ENCODE measurements at regions not wholly inside any gene's neighbourhood (a gene's known extent, or its start where the extent isn't known, plus 50 kb on each side); places are given as distances from the start of the nearest gene placed in this dataset.
"Not testable (repeated sequence)": the region's sequence is repeated elsewhere in the genome, so short reads cannot be mapped to it uniquely, and the experiment has no call there.

GRCh38 chr3:96483191-96483590 is 331.2 kb upstream of the EPHA6 start:
- H3K4me3 Mint-ChIP-seq; H3K27ac Mint-ChIP-seq; H3K36me3 Mint-ChIP-seq (ENCODE audit: low read depth); ATAC-seq (replicated peaks); H3K4me1 Mint-ChIP-seq; H3K27me3 Mint-ChIP-seq; H3K9me3 Mint-ChIP-seq: not testable (repeated sequence)

GRCh38 chr3:96483781-96484180 is 330.6 kb upstream of the EPHA6 start:
- Mint-ChIP-seq H3K4me1 (no peaks in the 10 kb centered on the region), H3K9me3 (peaks cover 10% of the 10 kb centered on the region), H3K36me3 (ENCODE audit: low read depth) (no peaks in the 10 kb centered on the region), H3K27ac (no peak overlapping the region), H3K27me3 (no peaks in the 10 kb centered on the region), H3K4me3 (no peak overlapping the region)
- no peak for ATAC-seq (replicated peaks)

GRCh38 chr3:96488708-96489107 is 325.7 kb upstream of the EPHA6 start:
- Mint-ChIP-seq H3K4me3 (no peak overlapping the region), H3K27ac (no peak overlapping the region), H3K36me3 (ENCODE audit: low read depth) (no peaks in the 10 kb centered on the region), H3K4me1 (no peaks in the 10 kb centered on the region), H3K27me3 (no peaks in the 10 kb centered on the region), H3K9me3 (peaks cover 19% of the 10 kb centered on the region)
- ATAC-seq (replicated peaks) = no peak

DNA sequence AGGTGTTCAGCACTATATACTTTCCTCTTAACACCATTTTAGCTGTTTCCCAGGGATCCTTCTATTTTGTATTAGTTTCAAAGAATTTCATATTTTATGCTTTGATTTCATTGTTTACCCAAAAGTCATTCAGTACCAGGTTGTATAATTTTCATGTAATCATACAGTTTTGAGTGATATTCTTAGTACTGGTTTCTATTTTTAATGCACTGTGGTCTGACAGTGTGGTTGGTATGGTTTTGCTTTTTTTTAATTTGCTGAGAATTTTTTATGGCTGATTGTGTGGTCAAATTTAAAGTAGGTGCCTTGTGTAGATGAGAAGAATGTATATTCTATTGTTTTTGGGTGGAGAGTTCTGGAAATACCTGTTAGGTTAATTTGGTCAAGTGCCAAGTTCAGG is 323.4 kb upstream of the EPHA6 start:
- Mint-ChIP-seq H3K4me3 (no peak overlapping the region), H3K27ac (no peak overlapping the region), H3K27me3 (no peaks in the 10 kb centered on the region), H3K9me3 (peaks cover 20% of the 10 kb centered on the region), H3K4me1 (no peaks in the 10 kb centered on the region), H3K36me3 (ENCODE audit: low read depth) (no peaks in the 10 kb centered on the region)
- ATAC-seq (replicated peaks) = no peak

- H3K4me3 Mint-ChIP-seq = no peak overlapping the region
- peaks cover 27% of the 10 kb centered on the region for H3K9me3 Mint-ChIP-seq
- ATAC-seq (replicated peaks) = no peak
- H3K27me3 Mint-ChIP-seq = no peaks in the 10 kb centered on the region
- H3K4me1 Mint-ChIP-seq = no peaks in the 10 kb centered on the region
- no peaks in the 10 kb centered on the region for H3K36me3 Mint-ChIP-seq (ENCODE audit: low read depth)
- H3K27ac Mint-ChIP-seq = no peak overlapping the region
Observed at GRCh38 chr3:96491868-96492267, 322.5 kb upstream of the EPHA6 start.

- ATAC-seq (replicated peaks) = no peak
Observed at GRCh38 chr3:96510334-96510733, 304.1 kb upstream of the EPHA6 start.

GRCh38 chr3:96537165-96537564 is 277.2 kb upstream of the EPHA6 start:
- no peak for ATAC-seq (replicated peaks)
- Mint-ChIP-seq H3K27ac (no peak overlapping the region), H3K36me3 (ENCODE audit: low read depth) (no peaks in the 10 kb centered on the region), H3K9me3 (peaks cover 10% of the 10 kb centered on the region), H3K4me3 (no peak overlapping the region), H3K4me1 (no peaks in the 10 kb centered on the region), H3K27me3 (no peaks in the 10 kb centered on the region)

More at GRCh38 chr3:96510334-96510733, 304.1 kb upstream of the EPHA6 start:
- no peaks in the 10 kb centered on the region for H3K27me3 Mint-ChIP-seq
- no peak overlapping the region for H3K4me3 Mint-ChIP-seq
- peaks cover 5% of the 10 kb centered on the region for H3K9me3 Mint-ChIP-seq
- no peaks in the 10 kb centered on the region for H3K36me3 Mint-ChIP-seq (ENCODE audit: low read depth)
- no peak overlapping the region for H3K27ac Mint-ChIP-seq
- H3K4me1 Mint-ChIP-seq = no peaks in the 10 kb centered on the region

GRCh38 chr3:96538186-96538585 is 276.2 kb upstream of the EPHA6 start:
- Mint-ChIP-seq H3K36me3 (ENCODE audit: low read depth) (no peaks in the 10 kb centered on the region), H3K27me3 (no peaks in the 10 kb centered on the region), H3K4me1 (no peaks in the 10 kb centered on the region), H3K27ac (no peak overlapping the region), H3K9me3 (peaks cover 10% of the 10 kb centered on the region), H3K4me3 (no peak overlapping the region)
- ATAC-seq (replicated peaks) = no peak

DNA sequence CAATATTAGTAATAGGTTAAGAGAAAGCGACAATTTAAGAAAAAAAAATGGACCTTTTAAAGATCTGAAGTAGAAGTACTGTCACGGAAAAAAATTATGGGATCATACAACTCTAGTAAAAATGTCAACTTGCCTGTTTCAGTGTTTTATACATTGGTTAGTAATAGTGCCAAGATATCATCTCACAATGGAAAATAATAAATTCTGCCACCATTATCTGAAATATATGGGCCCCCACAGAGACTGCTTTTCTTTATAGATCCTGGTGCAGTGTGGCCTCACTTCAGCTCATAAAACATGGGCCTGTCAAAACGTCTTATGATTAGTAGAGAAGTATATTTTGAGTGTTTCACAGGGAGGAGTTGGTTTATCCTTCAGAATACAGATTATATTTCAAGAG is 266.3 kb upstream of the EPHA6 start:
- no peaks in the 10 kb centered on the region for H3K27me3 Mint-ChIP-seq
- ATAC-seq (replicated peaks) = no peak
- H3K9me3 Mint-ChIP-seq = peaks cover 16% of the 10 kb centered on the region
- no peak overlapping the region for H3K4me3 Mint-ChIP-seq
- no peaks in the 10 kb centered on the region for H3K36me3 Mint-ChIP-seq (ENCODE audit: low read depth)
- H3K4me1 Mint-ChIP-seq = no peaks in the 10 kb centered on the region
- no peak overlapping the region for H3K27ac Mint-ChIP-seq

DNA sequence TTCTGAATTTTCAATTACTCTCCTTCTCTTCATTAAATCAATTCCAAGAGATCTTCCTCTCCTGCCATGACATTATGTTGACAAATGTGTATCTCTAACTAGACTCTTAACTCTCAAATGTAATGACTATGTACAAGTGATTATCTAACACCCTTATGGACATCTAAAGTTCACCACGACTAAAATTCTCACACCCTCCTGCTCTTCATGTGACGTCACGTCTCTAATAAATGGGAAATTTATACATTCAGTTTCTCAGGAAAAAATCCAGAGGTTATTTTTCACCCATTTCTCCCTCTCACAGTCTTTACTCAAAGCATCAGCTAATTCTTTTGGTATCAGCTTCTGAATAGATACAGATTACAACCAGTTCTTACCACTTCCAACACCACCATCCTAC is 237.5 kb upstream of the EPHA6 start:
- no peaks in the 10 kb centered on the region for H3K36me3 Mint-ChIP-seq (ENCODE audit: low read depth)
- H3K27ac Mint-ChIP-seq = no peak overlapping the region
- H3K4me1 Mint-ChIP-seq = no peaks in the 10 kb centered on the region
- H3K4me3 Mint-ChIP-seq = no peak overlapping the region
- ATAC-seq (replicated peaks) = no peak
- no peaks in the 10 kb centered on the region for H3K27me3 Mint-ChIP-seq
- H3K9me3 Mint-ChIP-seq = peaks cover 27% of the 10 kb centered on the region

GRCh38 chr3:96584066-96584465 is 230.3 kb upstream of the EPHA6 start:
- Mint-ChIP-seq H3K27ac (no peak overlapping the region), H3K4me3 (no peak overlapping the region), H3K36me3 (ENCODE audit: low read depth) (no peaks in the 10 kb centered on the region), H3K4me1 (no peaks in the 10 kb centered on the region), H3K27me3 (no peaks in the 10 kb centered on the region), H3K9me3 (peaks cover 10% of the 10 kb centered on the region)
- ATAC-seq (replicated peaks) = no peak

DNA sequence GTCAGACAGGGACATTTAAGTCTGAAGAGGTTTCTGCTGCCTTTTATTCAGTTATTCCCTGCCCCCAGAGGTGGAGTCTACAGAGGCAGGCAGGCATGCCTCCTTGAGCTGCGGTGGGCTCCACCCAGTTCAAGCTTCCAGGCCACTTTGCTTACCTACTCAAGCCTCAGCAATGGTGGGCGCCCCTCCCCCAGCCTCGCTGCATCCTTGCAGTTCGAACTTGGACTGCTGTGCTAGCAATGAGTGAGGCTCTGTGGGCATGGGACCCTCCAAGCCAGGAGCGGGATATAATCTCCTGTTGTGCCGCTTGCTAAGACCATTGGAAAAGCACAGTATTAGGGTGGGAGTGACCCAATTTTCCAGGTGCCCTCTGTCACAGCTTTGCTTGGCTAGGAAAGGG is 207.5 kb upstream of the EPHA6 start:
- H3K36me3 Mint-ChIP-seq (ENCODE audit: low read depth); H3K4me3 Mint-ChIP-seq; H3K4me1 Mint-ChIP-seq; ATAC-seq (replicated peaks); H3K27ac Mint-ChIP-seq; H3K27me3 Mint-ChIP-seq: not testable (repeated sequence)
- H3K9me3 Mint-ChIP-seq = peaks cover 11% of the 10 kb centered on the region

DNA sequence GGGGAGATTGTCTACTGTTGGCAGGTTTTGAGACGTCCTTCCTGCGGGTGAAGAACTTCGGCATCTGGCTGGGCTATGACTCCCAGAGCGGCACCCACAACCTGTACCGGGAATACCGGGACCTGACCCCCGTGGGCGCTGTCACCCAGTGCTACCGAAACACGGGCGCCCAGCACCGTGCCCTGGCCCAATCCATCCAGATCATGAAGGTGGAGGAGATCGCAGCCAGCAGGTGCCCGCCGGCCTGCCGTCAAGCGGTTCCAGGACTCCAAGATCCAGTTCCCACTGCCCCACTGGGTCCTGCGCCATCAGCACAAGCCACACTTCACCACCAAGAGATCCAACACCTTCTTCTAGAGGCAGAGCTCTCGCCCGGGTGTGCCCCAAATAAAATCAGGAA is 194.9 kb upstream of the EPHA6 start:
- no peaks in the 10 kb centered on the region for H3K4me1 Mint-ChIP-seq
- H3K27me3 Mint-ChIP-seq = no peaks in the 10 kb centered on the region
- no peak overlapping the region for H3K27ac Mint-ChIP-seq
- no peaks in the 10 kb centered on the region for H3K9me3 Mint-ChIP-seq
- ATAC-seq (replicated peaks) = peak; percentile 46
- no peaks in the 10 kb centered on the region for H3K36me3 Mint-ChIP-seq (ENCODE audit: low read depth)
- no peak overlapping the region for H3K4me3 Mint-ChIP-seq

GRCh38 chr3:96622878-96623277 is 191.5 kb upstream of the EPHA6 start:
- peaks cover 4% of the 10 kb centered on the region for H3K9me3 Mint-ChIP-seq
- no peaks in the 10 kb centered on the region for H3K27me3 Mint-ChIP-seq
- no peaks in the 10 kb centered on the region for H3K36me3 Mint-ChIP-seq (ENCODE audit: low read depth)
- H3K27ac Mint-ChIP-seq = no peak overlapping the region
- H3K4me3 Mint-ChIP-seq = no peak overlapping the region
- no peak for ATAC-seq (replicated peaks)
- no peaks in the 10 kb centered on the region for H3K4me1 Mint-ChIP-seq

DNA sequence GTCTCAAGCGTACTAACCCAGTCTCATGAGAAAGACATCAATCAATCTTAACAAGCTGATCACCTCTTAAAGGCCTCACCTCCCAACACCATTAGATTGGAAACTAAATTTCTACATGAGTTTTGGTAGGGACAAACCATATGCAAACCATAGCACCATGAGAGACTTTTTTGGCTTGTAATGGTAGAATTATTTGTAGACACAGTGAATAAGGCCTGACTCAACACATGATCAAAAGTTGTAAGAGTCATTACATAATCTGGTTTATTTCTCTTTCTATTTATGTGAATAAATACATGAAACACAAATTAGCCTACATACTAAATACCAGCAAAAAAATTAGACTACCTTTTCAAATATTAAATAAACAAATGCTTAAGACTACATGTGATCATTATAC is 183.3 kb upstream of the EPHA6 start:
- Mint-ChIP-seq H3K9me3 (no peaks in the 10 kb centered on the region), H3K27me3 (no peaks in the 10 kb centered on the region), H3K4me3 (no peak overlapping the region), H3K36me3 (ENCODE audit: low read depth) (no peaks in the 10 kb centered on the region), H3K27ac (no peak overlapping the region), H3K4me1 (no peaks in the 10 kb centered on the region)
- ATAC-seq (replicated peaks) = no peak

DNA sequence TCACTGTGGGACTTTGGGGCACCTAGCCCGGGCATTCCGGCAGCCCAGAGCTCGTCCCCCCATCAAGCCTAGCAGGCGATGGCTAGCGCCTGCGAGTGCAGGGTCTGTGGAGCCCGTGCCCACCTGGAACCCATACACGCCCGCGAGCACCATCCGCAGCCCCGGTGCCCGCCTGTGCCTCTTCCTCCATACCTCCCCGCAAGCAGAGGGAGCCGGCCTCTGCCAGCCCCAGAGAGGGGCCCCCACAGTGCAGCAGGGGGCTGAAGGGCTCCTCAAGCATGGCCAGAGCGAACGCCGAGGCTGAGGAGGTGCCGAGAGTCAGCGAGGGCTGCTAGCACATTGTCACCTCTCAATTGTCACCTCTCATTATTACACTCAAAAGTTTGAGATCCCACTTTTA is 167.8 kb upstream of the EPHA6 start:
- no peak overlapping the region for H3K27ac Mint-ChIP-seq
- no peaks in the 10 kb centered on the region for H3K36me3 Mint-ChIP-seq (ENCODE audit: low read depth)
- H3K27me3 Mint-ChIP-seq = no peaks in the 10 kb centered on the region
- no peak for ATAC-seq (replicated peaks)
- no peak overlapping the region for H3K4me3 Mint-ChIP-seq
- no peaks in the 10 kb centered on the region for H3K9me3 Mint-ChIP-seq
- H3K4me1 Mint-ChIP-seq = no peaks in the 10 kb centered on the region

Data from activated T-helper 17 cell treated with anti-CD3 and anti-CD28 coated beads, Interleukin-2, amount 50 U/mL, for 72 hours (primary cell).